Endothelial cell of umbilical vein (primary cell): ENCODE measurements at regions not wholly inside any gene's neighbourhood (a gene's known extent, or its start where the extent isn't known, plus 50 kb on each side); places are given as distances from the start of the nearest gene placed in this dataset.

Experiments
- BruUV-seq: library from RNA; stranded (reverse); fragments of 400-500 nt; replicated peaks from 2 replicates; lab custom pipeline; 2021; lab: Mats Ljungman, UMichigan
- CTCF ChIA-PET: fragments of 300-600, 350-600 bp; sonication (Branson Sonifier 250); formaldehyde crosslinking; loops from one replicate; lab custom pipeline; 2021; ENCODE audit warnings: antibody characterized with exemption, inconsistent platforms; lab: Charles Lee
- POLR2A ChIA-PET: fragments of 300-600, 350-600 bp; sonication (Branson Sonifier 250); formaldehyde crosslinking; loops from one replicate; lab custom pipeline; 2021; ENCODE audit warnings: antibody characterized with exemption, inconsistent platforms; lab: Charles Lee
- DNase-seq: peaks from one replicate; pipeline ENCODE4 v3.0.0-alpha.2; 2011; ENCODE audit warnings: low read depth, low spot score
- FAIRE-seq: peaks from 2 replicates; lab custom pipeline; 2011; peaks lifted over from hg19 to GRCh38; lab: Jason Lieb, UNC
- H2AFZ ChIP-seq: 2 replicates; pipeline ENCODE4 v1.6.0; 2012; ENCODE audit warnings: low read depth, low read length, control low read depth, inconsistent platforms
- H3K27ac ChIP-seq: 2 replicates; pipeline ENCODE4 v1.5.1; 2011; ENCODE audit warnings: low read depth, mild to moderate bottlenecking, control low read depth, low read length, moderate library complexity; ENCODE audit not compliant: insufficient read depth
- H3K27me3 ChIP-seq, 2 experiments: 2 replicates each; pipeline versions ENCODE4 v1.6.0 to v1.6.1; 2011; ENCODE audit warnings: low read length in 2 of 2, mixed read lengths in 1 of 2; ENCODE audit not compliant: control insufficient read depth in 2 of 2, insufficient read depth in 2 of 2
- H3K36me3 ChIP-seq, 2 experiments: 2 replicates in 1 of 2; 3 replicates in 1 of 2; pipeline ENCODE4 v1.5.1; 2011; ENCODE audit warnings: low read length in 2 of 2, mild to moderate bottlenecking in 1 of 2, moderate library complexity in 1 of 2; ENCODE audit not compliant: control insufficient read depth in 2 of 2, insufficient read depth in 2 of 2; ENCODE audit errors: extremely low read depth in 1 of 2
- H3K4me1 ChIP-seq: 3 replicates; pipeline ENCODE4 v1.5.1; 2011; ENCODE audit warnings: mild to moderate bottlenecking, low read length; ENCODE audit not compliant: control insufficient read depth, insufficient read depth; ENCODE audit errors: extremely low read depth
- H3K4me2 ChIP-seq: 2 replicates; pipeline ENCODE4 v1.6.1; 2011; ENCODE audit warnings: low read length, control low read depth, mixed read lengths; ENCODE audit not compliant: insufficient read depth
- H3K4me3 ChIP-seq, 3 experiments: fragments of 200-600 bp in 1 of 3; sonication (generic), shearing (Covaris generic) in 1 of 3; replicated peaks in 1 of 3; 2 replicates each; pipeline ENCODE4 v1.5.1; 2011 to 2016; ENCODE audit warnings: control low read depth in 3 of 3, low read length in 3 of 3, mild to moderate bottlenecking in 2 of 3, inconsistent platforms in 1 of 3, low read depth in 1 of 3, moderate library complexity in 1 of 3; ENCODE audit not compliant: insufficient read depth in 1 of 3
- H3K79me2 ChIP-seq: 2 replicates; pipeline ENCODE4 v1.6.0; 2012; ENCODE audit warnings: low read length, inconsistent platforms; ENCODE audit not compliant: control insufficient read depth, insufficient read depth
- H3K9ac ChIP-seq: replicated peaks from 2 replicates; pipeline ENCODE3; 2011; ENCODE audit warnings: low read length, control low read depth; ENCODE audit not compliant: insufficient read depth; ENCODE audit errors: extremely low read depth
- H3K9me1 ChIP-seq: replicated peaks from 3 replicates; pipeline ENCODE4 v1.6.0; 2011; ENCODE audit warnings: mild to moderate bottlenecking, low read length; ENCODE audit not compliant: control insufficient read depth, insufficient read depth; ENCODE audit errors: extremely low read depth
- H3K9me3 ChIP-seq: replicated peaks from 2 replicates; pipeline ENCODE4 v1.5.1; 2012; ENCODE audit warnings: low read length, inconsistent platforms; ENCODE audit not compliant: control insufficient read depth, insufficient read depth
- H4K20me1 ChIP-seq: replicated peaks from 2 replicates; pipeline ENCODE3; 2011; ENCODE audit warnings: mild to moderate bottlenecking, low read length; ENCODE audit not compliant: control insufficient read depth, insufficient read depth; ENCODE audit errors: extremely low read depth
- CTCF ChIP-seq, 2 donors: IDR thresholded peaks; 1 replicate in 1 of 2; 2 replicates in 1 of 2; pipeline ENCODE4 v1.5.1; 2011; ENCODE audit warnings: low read length in 2 of 2, mild to moderate bottlenecking in 2 of 2, moderate library complexity in 2 of 2, control low read depth in 1 of 2, inconsistent platforms in 1 of 2, low read depth in 1 of 2; ENCODE audit not compliant: insufficient read depth in 1 of 2; ENCODE audit errors: extremely low read depth in 1 of 2
- EZH2 ChIP-seq: IDR thresholded peaks from 2 replicates; pipeline ENCODE4 v1.6.1; 2012; ENCODE audit warnings: borderline replicate concordance, low read depth, mild to moderate bottlenecking, moderate library complexity, low read length, inconsistent platforms; ENCODE audit not compliant: severe bottlenecking
- FOS ChIP-seq: IDR thresholded peaks from 2 replicates; pipeline ENCODE4 v1.6.1; 2011; ENCODE audit warnings: mild to moderate bottlenecking, low read length, moderate library complexity, borderline replicate concordance; ENCODE audit not compliant: insufficient read depth
- GATA2 ChIP-seq: IDR thresholded peaks from 2 replicates; pipeline ENCODE4 v1.7.0; 2011; ENCODE audit warnings: low read depth, mild to moderate bottlenecking, moderate library complexity, mixed read lengths, low read length; ENCODE audit not compliant: insufficient read length, insufficient read depth
- JUN ChIP-seq: IDR thresholded peaks from 2 replicates; pipeline ENCODE4 v1.6.1; 2011; ENCODE audit warnings: borderline replicate concordance, low read depth; ENCODE audit not compliant: insufficient read length, insufficient read depth
- MAX ChIP-seq: IDR thresholded peaks from 2 replicates; pipeline ENCODE4 v1.6.1; 2011; ENCODE audit not compliant: insufficient read depth, insufficient read length
- MYC ChIP-seq: IDR thresholded peaks from one replicate; pipeline ENCODE4 v1.6.1; 2011; ENCODE audit warnings: mild to moderate bottlenecking, low read depth, low read length
- POLR2A ChIP-seq: IDR thresholded peaks from 2 replicates; pipeline ENCODE4 v1.6.1; 2012; ENCODE audit warnings: low read depth, mild to moderate bottlenecking, control low read depth, low read length
- POLR2AphosphoS5 ChIP-seq: IDR thresholded peaks from 2 replicates; pipeline ENCODE4 v1.6.1; 2012; ENCODE audit warnings: low read depth, mild to moderate bottlenecking, control low read depth, low read length, moderate library complexity; ENCODE audit not compliant: insufficient read depth
- dilution Hi-C: fragments of 300-500 bp; cut with MboI; formaldehyde crosslinking; loops from one replicate; pipeline ENCODE4 v1.15.0; 2019; ENCODE audit warnings: low sequenced_read_pairs; ENCODE audit not compliant: extremely low pct_ligation_motif_present
- intact Hi-C: fragments of 100-400 bp; cut with micrococcal nuclease; formaldehyde crosslinking; loops from one replicate; pipeline ENCODE4 v1.10.0; 2022

GRCh38 chrX:127782904-127783303 lies 269.3 kb downstream of the ACTRT1 start:
- no peaks in the 10 kb centered on the region for H3K9me1 ChIP-seq

More at GRCh38 chrX:127782904-127783303, 269.3 kb downstream of the ACTRT1 start:
- no peak overlapping the region for H3K4me2 ChIP-seq
- H4K20me1 ChIP-seq = no peaks in the 10 kb centered on the region
- no peaks in the 10 kb centered on the region for H3K27me3 ChIP-seq
- BruUV-seq = no TSS peak
- ChIA-PET POLR2A (no interaction called here), CTCF (no interaction called here)
- no peaks in the 10 kb centered on the region for H3K4me1 ChIP-seq
- no peak overlapping the region for H3K9ac ChIP-seq
- no peaks in the 10 kb centered on the region for H3K36me3 ChIP-seq
- H3K9me3 ChIP-seq = no peaks in the 10 kb centered on the region
- H3K27ac ChIP-seq = no peak overlapping the region
- TF ChIP-seq GATA2 = no peak
- TF ChIP-seq EZH2 = no peak
- TF ChIP-seq POLR2A = no peak
- TF ChIP-seq CTCF (IDR thresholded peaks at IDR 0.05; ENCODE audit: extremely low read depth in 1 of 2, insufficient read depth in 1 of 2, low read depth in 1 of 2, low read length in 2 of 2) = no peak
- TF ChIP-seq FOS = no peak
- no peak for TF ChIP-seq JUN
- no peak for TF ChIP-seq POLR2AphosphoS5
- no peak for TF ChIP-seq MAX
- TF ChIP-seq MYC = no peak
- H3K79me2 ChIP-seq = no peaks in the 10 kb centered on the region
- dilution Hi-C loops = no loop called here
- no peak overlapping the region for H3K4me3 ChIP-seq
- intact Hi-C loops = no loop called here
- FAIRE-seq (no peak), DNase-seq (no peak)
- H2AFZ ChIP-seq = no peak overlapping the region
